GM21447 (cell line): ENCODE measurements at regions not wholly inside any gene's neighbourhood (a gene's known extent, or its start where the extent isn't known, plus 50 kb on each side); places are given as distances from the start of the nearest gene placed in this dataset.
"Not testable (repeated sequence)": the region's sequence is repeated elsewhere in the genome, so short reads cannot be mapped to it uniquely, and the experiment has no call there.

Experiments used
- ATAC-seq: cut with Tn5 transposase; IDR thresholded peaks from one replicate; pipeline ENCODE4 v1.9.1; 2021; ENCODE audit not compliant: unreplicated experiment

- ATAC-seq: no peak
Observed at GRCh38 chr7:15836651-15837050, 150.2 kb upstream of the MEOX2 start.

- no peak for ATAC-seq
Observed at GRCh38 chr7:15836041-15836440, 149.6 kb upstream of the MEOX2 start.

- no peak for ATAC-seq
Observed at GRCh38 chr7:15834446-15834845, 148.0 kb upstream of the MEOX2 start.

- ATAC-seq: no peak
Observed at GRCh38 chr7:15832996-15833395, 146.5 kb upstream of the MEOX2 start.

GRCh38 chr7:15831606-15832005 lies 145.1 kb upstream of the MEOX2 start:
- ATAC-seq: no peak

GRCh38 chr7:15829691-15830090 lies 143.2 kb upstream of the MEOX2 start:
- no peak for ATAC-seq

- no peak for ATAC-seq
Observed at GRCh38 chr7:15828881-15829280, 142.4 kb upstream of the MEOX2 start.

- no peak for ATAC-seq
Observed at GRCh38 chr7:15821484-15822427, 135.3 kb upstream of the MEOX2 start.

GRCh38 chr7:15820319-15820718 lies 133.8 kb upstream of the MEOX2 start:
- no peak for ATAC-seq

- no peak for ATAC-seq
Observed at GRCh38 chr7:15816835-15817426, 130.4 kb upstream of the MEOX2 start.

GRCh38 chr7:15813448-15813847 lies 127.0 kb upstream of the MEOX2 start:
- ATAC-seq: no peak

GRCh38 chr7:15810383-15810782 lies 123.9 kb upstream of the MEOX2 start:
- ATAC-seq: not testable (repeated sequence)

GRCh38 chr7:15809936-15810335 lies 123.5 kb upstream of the MEOX2 start:
- ATAC-seq: not testable (repeated sequence)

- no peak for ATAC-seq
Observed at GRCh38 chr7:15805891-15806290, 119.4 kb upstream of the MEOX2 start.

- no peak for ATAC-seq
Observed at GRCh38 chr7:15802425-15802824, 115.9 kb upstream of the MEOX2 start.

GRCh38 chr7:15801551-15801950 lies 115.1 kb upstream of the MEOX2 start:
- no peak for ATAC-seq

- no peak for ATAC-seq
Observed at GRCh38 chr7:15801041-15801440, 114.6 kb upstream of the MEOX2 start.

GRCh38 chr7:15798081-15798480 lies 111.6 kb upstream of the MEOX2 start:
- no peak for ATAC-seq

GRCh38 chr7:15795393-15795792 lies 108.9 kb upstream of the MEOX2 start:
- ATAC-seq: no peak

- ATAC-seq: no peak
Observed at GRCh38 chr7:15794801-15795200, 108.3 kb upstream of the MEOX2 start.

- no peak for ATAC-seq
Observed at GRCh38 chr7:15784694-15785030, 98.2 kb upstream of the MEOX2 start.

- no peak for ATAC-seq
Observed at GRCh38 chr7:15783987-15784693, 97.7 kb upstream of the MEOX2 start.
